ENCODE measurements at regions not wholly inside any gene's neighbourhood (a gene's known extent, or its start where the extent isn't known, plus 50 kb on each side); places are given as distances from the start of the nearest gene placed in this dataset.

DNA sequence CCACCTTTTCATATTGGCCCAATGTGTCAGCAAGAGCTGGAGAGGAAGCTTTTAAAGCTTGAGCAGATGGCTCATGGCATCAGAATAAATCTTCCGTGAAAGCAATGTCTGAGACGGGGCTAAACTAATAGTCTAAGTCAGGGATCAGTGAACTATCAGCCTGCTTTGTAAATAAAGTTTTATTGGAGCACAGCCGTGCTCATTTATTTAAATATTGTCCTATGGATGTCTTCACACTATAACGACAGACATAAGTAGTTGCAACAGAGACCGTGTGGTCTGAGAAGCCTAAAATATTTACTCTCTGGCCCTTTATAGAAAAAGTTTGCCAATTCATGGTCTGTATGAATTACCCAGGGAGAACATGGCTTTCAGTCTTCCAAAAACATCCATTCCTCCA is 85.6 kb upstream of the SLC44A1 start:
- H3K9me3 ChIP-seq: no peaks in the 10 kb centered on the region
- DNase-seq (no peak), ATAC-seq (no peak)
- H3K4me3 ChIP-seq: no peak overlapping the region
- 75 to 80% methylated on average over 5 of the region's 5 CpGs for WGBS, 2 donors
- intact Hi-C loops (cut with DNase I): loop anchor here (2.0 to 10.0 kb wide), 17 partner anchors 94 to 354 kb away; partner anchors contain the start of gene ABCA1 (in 3 of the 10)
- no peaks in the 10 kb centered on the region for H3K27me3 ChIP-seq
- no peaks in the 10 kb centered on the region for H3K36me3 ChIP-seq
- peaks cover 0 to 32% (median 4%) of the 10 kb centered on the region in 9 donors for H3K4me1 ChIP-seq
- H3K27ac ChIP-seq: no peak overlapping the region
- TF ChIP-seq, protein P1, sequence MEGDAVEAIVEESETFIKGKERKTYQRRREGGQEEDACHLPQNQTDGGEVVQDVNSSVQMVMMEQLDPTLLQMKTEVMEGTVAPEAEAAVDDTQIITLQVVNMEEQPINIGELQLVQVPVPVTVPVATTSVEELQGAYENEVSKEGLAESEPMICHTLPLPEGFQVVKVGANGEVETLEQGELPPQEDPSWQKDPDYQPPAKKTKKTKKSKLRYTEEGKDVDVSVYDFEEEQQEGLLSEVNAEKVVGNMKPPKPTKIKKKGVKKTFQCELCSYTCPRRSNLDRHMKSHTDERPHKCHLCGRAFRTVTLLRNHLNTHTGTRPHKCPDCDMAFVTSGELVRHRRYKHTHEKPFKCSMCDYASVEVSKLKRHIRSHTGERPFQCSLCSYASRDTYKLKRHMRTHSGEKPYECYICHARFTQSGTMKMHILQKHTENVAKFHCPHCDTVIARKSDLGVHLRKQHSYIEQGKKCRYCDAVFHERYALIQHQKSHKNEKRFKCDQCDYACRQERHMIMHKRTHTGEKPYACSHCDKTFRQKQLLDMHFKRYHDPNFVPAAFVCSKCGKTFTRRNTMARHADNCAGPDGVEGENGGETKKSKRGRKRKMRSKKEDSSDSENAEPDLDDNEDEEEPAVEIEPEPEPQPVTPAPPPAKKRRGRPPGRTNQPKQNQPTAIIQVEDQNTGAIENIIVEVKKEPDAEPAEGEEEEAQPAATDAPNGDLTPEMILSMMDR (IDR thresholded peaks at IDR 0.05): no peak

DNA sequence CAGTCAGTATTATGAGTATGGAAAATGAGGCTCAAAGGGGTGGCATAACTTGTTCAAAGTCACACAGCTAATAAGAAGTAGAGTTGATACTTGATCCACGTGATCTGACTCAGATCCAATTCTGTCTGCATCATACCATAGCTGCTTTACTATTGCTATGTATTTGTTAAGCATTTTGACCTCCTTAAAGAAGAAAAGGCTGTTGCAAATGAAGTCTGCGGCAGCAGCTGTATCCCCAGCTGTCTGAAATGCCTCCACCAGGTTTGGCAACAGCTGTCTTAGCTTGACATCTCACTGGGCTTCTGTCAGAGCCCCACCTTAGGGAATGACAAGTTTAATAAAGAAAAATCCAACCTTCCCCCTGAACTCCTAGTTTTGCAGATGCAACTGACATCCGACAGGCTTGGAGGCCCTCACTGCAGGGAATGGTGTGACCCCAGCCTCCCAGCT is 75.6 kb upstream of the SLC44A1 start:
- Histone ChIP-seq H3K4me1 (peaks cover 0 to 12% (median 5%) of the 10 kb centered on the region in 9 donors), H3K36me3 (no peaks in the 10 kb centered on the region), H3K4me3 (no peak overlapping the region), H3K9me3 (peaks cover 0 to 8% (median 0%) of the 10 kb centered on the region in 11 donors), H3K27ac (no peak overlapping the region), H3K27me3 (no peaks in the 10 kb centered on the region)
- TF ChIP-seq, protein P1 (IDR thresholded peaks at IDR 0.05): no peak
- peak in 5 of 8 donors; percentile 23 to 62 (median 30) for ATAC-seq
- DNase-seq: no peak
- 72 to 79% methylated on average over 3 of the region's 3 CpGs for WGBS, 2 donors
- intact Hi-C loops (cut with DNase I): loop anchor here in 1 of 10 donors (10.0 kb wide), 1 partner anchor 236 kb away; no protein-coding TSS in a partner anchor

DNA sequence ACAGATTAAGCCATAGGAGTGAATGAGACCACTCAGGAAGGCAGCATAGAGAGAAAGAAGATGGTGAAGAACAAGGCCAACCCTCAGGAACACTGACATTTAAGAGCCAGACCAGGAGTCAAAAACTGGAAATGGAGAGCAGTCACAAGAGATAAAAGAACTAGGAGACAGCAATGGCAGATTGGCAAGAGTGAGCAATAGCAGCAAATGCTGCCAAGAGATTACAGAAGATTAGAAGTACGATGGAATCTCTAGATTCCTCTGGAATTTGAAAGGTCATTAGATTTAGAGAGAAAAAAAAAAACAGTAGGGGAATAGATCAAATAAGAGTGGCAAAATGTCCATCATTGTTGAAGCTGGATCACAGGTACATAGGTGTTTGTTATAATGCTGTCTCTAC is 73.4 kb upstream of the SLC44A1 start:
- TF ChIP-seq, protein P1 (IDR thresholded peaks at IDR 0.05): no peak
- no peak overlapping the region for H3K4me3 ChIP-seq
- intact Hi-C loops (cut with DNase I): no loop called here
- no peak for ATAC-seq
- peaks cover 0 to 8% (median 0%) of the 10 kb centered on the region in 11 donors for H3K9me3 ChIP-seq
- 5 to 15% methylated on average over 1 of the region's 1 CpG for WGBS, 2 donors
- H3K27me3 ChIP-seq: no peaks in the 10 kb centered on the region
- no peak for DNase-seq
- peaks cover 0 to 12% (median 5%) of the 10 kb centered on the region in 9 donors for H3K4me1 ChIP-seq
- H3K27ac ChIP-seq: peak overlapping the region in 1 of 10 donors; percentile 8
- no peaks in the 10 kb centered on the region for H3K36me3 ChIP-seq

DNA sequence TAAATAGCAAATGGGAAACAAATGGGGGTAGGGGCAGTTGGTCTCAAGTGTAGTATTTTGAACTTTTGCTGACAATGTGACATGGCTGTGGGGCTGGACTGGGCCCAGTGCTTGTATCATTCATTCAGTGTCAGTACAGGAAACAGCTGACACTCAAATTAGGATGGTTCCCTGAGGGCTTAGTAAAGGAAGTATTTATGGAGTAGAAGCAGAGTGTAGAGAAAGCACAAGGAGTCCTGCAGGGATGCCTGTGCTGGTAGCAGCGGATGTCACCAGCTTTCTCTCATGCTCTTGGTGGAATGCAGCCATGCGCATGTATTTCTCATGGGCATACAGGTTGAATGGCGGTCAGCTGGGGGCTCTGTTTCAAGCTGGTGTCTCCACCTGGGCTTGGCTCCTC is 72.9 kb upstream of the SLC44A1 start:
- Histone ChIP-seq H3K9me3 (peaks cover 0 to 8% (median 0%) of the 10 kb centered on the region in 11 donors), H3K27me3 (no peaks in the 10 kb centered on the region), H3K27ac (peak overlapping the region in 1 of 10 donors; percentile 8), H3K36me3 (no peaks in the 10 kb centered on the region), H3K4me3 (no peak overlapping the region), H3K4me1 (peaks cover 0 to 12% (median 5%) of the 10 kb centered on the region in 9 donors)
- DNase-seq (no peak), ATAC-seq (peak in 3 of 8 donors; percentile 23 to 75 (median 64))
- intact Hi-C loops (cut with DNase I): no loop called here
- TF ChIP-seq, protein P1 (IDR thresholded peaks at IDR 0.05): no peak
- 75% methylated on average over 3 of the region's 3 CpGs for WGBS, 2 donors
